Mucosa of descending colon (tissue), 3 donors: ENCODE measurements at regions not wholly inside any gene's neighbourhood (a gene's known extent, or its start where the extent isn't known, plus 50 kb on each side); places are given as distances from the start of the nearest gene placed in this dataset.

Experiments used
- ATAC-seq: fragments of 200-7000 bp; cut with Tn5 transposase; one replicate; pipeline ENCODE4 v1.9.1; 2020; ENCODE audit warnings: mild to moderate bottlenecking, moderate library complexity
- DNase-seq, 3 donors: peaks; one replicate each; pipeline ENCODE4 v3.0.0-alpha.2; 2020
- H3K36me3 ChIP-seq: fragments of 200-600 bp; one replicate; pipeline ENCODE4 v1.8.0; 2021; ENCODE audit warnings: low read depth, mild to moderate bottlenecking
- H3K4me1 ChIP-seq: fragments of 200-600 bp; one replicate; pipeline ENCODE4 v1.8.0; 2021; ENCODE audit warnings: low read depth, mild to moderate bottlenecking
- H3K4me3 ChIP-seq: fragments of 200-600 bp; one replicate; pipeline ENCODE4 v1.8.0; 2021; ENCODE audit warnings: mild to moderate bottlenecking
- H3K9me3 ChIP-seq: fragments of 200-600 bp; one replicate; pipeline ENCODE4 v1.8.0; 2021; ENCODE audit warnings: mild to moderate bottlenecking
- intact Hi-C, 2 donors: fragments of 100-400 bp; cut with DNase I in 1 of 2; cut with micrococcal nuclease in 1 of 2; formaldehyde crosslinking; loops; one replicate each; pipeline versions ENCODE4 v1.11.0 to v1.11.1; 2022; cut with DNase I, micrococcal nuclease
- TF ChIP-seq, protein P1 (sequence below): fragments of 200-600 bp; IDR thresholded peaks from one replicate; pipeline ENCODE4 v1.8.0; 2022; ENCODE audit warnings: antibody characterized with exemption, mild to moderate bottlenecking
- donor health status: DM: no; HTN: no; CAD: no; lungs with moderate emphysema.
- donor health status: DM: no; HTN: no; CAD: no.
- donor health status: DM: no; HTN: yes; CAD: no.

DNA sequence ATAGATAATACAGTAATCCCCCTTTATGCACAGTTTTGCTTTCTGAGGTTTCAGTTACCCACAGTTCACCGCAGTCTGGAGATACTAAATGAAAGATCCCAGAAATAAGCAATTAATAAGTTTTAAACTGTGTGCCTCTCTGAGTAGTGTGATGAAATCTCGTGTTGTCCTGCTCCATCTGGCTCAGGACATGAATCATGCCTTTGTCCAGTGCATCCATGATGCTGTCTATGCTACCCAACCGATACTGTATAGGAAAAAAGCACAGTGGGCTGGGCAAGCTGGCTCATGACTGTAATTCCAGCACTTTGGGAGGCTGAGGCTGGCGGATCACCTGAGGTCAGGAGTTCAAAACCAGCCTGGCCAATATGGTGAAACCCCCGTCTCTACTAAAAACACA, 85.0 kb upstream of the SLC2A1 start:
- DNase-seq: no peak
- H3K4me1 ChIP-seq: no peaks in the 10 kb centered on the region
- no peaks in the 10 kb centered on the region for H3K9me3 ChIP-seq
- ATAC-seq: no peak
- no peaks in the 10 kb centered on the region for H3K36me3 ChIP-seq
- TF ChIP-seq, protein P1, sequence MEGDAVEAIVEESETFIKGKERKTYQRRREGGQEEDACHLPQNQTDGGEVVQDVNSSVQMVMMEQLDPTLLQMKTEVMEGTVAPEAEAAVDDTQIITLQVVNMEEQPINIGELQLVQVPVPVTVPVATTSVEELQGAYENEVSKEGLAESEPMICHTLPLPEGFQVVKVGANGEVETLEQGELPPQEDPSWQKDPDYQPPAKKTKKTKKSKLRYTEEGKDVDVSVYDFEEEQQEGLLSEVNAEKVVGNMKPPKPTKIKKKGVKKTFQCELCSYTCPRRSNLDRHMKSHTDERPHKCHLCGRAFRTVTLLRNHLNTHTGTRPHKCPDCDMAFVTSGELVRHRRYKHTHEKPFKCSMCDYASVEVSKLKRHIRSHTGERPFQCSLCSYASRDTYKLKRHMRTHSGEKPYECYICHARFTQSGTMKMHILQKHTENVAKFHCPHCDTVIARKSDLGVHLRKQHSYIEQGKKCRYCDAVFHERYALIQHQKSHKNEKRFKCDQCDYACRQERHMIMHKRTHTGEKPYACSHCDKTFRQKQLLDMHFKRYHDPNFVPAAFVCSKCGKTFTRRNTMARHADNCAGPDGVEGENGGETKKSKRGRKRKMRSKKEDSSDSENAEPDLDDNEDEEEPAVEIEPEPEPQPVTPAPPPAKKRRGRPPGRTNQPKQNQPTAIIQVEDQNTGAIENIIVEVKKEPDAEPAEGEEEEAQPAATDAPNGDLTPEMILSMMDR: no peak
- no peak overlapping the region for H3K4me3 ChIP-seq
- intact Hi-C loops: no loop called here

DNA sequence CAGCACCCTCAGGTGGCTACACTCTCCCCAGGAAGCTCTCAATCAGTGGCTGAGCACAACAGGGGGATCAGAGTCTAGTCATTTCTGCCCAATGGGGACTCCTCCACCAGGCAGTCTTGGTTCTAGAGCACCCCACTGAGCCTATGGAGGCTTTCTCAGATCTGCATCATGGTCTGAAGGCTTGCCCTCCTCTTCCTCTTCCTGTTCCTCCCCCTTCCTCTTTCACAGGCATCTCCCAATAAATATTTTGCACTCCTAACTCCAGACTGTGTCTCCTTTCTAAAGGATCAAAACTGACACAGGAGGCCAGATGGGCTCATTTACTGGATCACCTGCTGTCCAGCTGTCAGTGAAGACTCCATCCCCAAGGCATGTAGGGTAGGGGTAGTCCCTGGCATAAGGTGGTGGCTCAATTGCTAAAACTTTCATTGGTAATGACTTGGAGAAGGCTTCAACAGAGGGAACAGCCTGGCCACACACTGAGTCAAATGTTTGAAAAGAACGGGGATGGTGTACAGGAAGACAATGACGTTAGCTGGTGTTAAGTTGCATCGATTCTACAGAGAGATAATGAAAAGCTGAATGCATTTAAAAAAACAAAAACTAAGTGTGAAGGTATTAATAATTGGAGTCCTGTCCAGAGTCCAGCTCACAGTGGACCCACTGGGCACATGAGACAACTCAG, 84.2 kb upstream of the SLC2A1 start:
- no peaks in the 10 kb centered on the region for H3K9me3 ChIP-seq
- H3K36me3 ChIP-seq: no peaks in the 10 kb centered on the region
- ATAC-seq: no peak
- TF ChIP-seq, protein P1: no peak
- intact Hi-C loops: no loop called here
- H3K4me3 ChIP-seq: no peak overlapping the region
- DNase-seq: no peak
- no peaks in the 10 kb centered on the region for H3K4me1 ChIP-seq

DNA sequence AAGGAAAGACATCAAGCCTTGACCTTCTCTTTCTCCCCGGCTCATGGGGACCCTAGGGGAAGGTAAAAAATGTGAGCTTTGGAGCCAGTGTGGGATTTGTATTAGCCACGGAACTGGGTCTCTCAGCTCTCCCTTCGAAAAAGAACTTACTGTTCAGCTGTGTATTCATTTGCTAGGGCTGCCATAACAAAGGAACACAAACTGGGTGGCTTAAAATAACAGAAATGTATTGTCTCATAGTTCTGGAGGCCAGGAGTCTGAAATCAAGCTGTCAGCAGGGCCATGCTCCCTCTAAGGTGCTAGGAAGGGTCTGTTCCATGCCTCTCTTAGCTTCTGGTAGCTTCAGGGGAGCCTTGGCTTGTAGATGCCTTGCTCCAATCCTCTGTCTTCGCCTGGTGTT, 83.5 kb upstream of the SLC2A1 start:
- Histone ChIP-seq H3K4me3 (no peak overlapping the region), H3K4me1 (no peaks in the 10 kb centered on the region), H3K9me3 (no peaks in the 10 kb centered on the region), H3K36me3 (no peaks in the 10 kb centered on the region)
- ATAC-seq (no peak), DNase-seq (no peak)
- intact Hi-C loops: no loop called here
- TF ChIP-seq, protein P1: no peak

DNA sequence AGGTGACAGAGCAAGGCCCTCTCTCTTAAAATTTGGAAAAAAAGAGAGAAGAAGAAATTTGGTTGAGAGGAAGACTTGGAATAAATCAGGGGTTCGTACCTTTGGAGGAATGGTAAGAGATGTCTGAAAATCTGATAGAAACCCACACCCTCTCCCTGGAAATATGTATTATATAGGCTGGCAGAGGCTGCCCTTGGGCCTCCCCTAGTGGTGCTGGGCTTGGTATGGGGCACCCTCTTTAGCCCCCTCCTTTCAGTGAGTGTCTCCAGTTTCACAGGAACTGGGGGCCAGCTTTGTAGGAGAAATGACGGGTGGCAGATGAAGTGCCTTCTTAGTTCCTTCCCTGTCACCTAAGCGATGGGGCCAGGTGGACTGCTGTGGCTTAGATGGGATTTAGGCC, 82.9 kb upstream of the SLC2A1 start:
- no peak for ATAC-seq
- intact Hi-C loops: no loop called here

DNA sequence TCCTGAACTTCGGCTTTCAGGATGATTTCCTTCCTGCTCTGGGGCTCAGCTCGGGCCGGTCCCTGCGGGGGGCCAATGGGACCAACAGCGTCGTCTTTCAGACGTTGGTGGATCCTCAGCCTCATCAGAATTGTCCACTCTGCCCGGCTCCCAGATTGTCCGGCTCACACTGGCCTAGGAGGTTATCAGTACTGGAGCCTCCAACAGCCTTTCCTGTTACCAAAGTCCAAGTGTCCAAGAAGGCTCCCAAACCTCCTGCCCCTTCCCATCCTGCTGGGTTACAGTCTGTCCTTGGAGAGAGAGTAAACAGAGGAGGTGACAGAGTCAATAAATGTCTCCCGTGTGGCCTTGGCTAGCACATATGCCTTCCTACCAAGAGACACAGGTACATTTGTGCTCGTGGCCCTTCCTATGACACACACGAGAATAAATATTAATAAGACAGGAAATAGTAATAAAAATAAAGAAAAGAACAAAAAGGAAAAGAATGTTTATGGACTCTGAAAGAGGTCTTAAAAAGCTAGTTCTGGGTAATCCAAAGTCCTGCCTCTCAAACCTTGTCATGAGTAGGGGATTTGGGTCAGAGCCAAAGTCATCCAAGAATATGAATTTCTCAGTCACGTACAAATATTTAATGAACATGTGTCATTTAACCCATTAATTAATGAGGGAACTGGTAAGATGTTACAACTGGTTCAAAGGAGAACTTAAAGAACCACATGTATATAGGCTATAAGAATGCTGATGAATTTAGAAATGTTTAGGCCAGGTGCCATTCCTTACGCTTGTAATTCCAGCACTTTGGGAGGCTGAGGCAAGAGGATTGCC, 80.8 kb upstream of the SLC2A1 start:
- Histone ChIP-seq H3K9me3 (no peaks in the 10 kb centered on the region), H3K36me3 (no peaks in the 10 kb centered on the region), H3K4me3 (no peak overlapping the region), H3K4me1 (no peaks in the 10 kb centered on the region)
- TF ChIP-seq, protein P1: no peak
- ATAC-seq (peak; percentile 61), DNase-seq (no peak)
- intact Hi-C loops: no loop called here

More for the DNA sequence above, 82.9 kb upstream of the SLC2A1 start:
- no peaks in the 10 kb centered on the region for H3K4me1 ChIP-seq
- TF ChIP-seq, protein P1: no peak
- H3K4me3 ChIP-seq: no peak overlapping the region
- H3K9me3 ChIP-seq: no peaks in the 10 kb centered on the region
- H3K36me3 ChIP-seq: no peaks in the 10 kb centered on the region
- DNase-seq: no peak
